ENCODE measurements at regions not wholly inside any gene's neighbourhood (a gene's known extent, or its start where the extent isn't known, plus 50 kb on each side); places are given as distances from the start of the nearest gene placed in this dataset.

DNA sequence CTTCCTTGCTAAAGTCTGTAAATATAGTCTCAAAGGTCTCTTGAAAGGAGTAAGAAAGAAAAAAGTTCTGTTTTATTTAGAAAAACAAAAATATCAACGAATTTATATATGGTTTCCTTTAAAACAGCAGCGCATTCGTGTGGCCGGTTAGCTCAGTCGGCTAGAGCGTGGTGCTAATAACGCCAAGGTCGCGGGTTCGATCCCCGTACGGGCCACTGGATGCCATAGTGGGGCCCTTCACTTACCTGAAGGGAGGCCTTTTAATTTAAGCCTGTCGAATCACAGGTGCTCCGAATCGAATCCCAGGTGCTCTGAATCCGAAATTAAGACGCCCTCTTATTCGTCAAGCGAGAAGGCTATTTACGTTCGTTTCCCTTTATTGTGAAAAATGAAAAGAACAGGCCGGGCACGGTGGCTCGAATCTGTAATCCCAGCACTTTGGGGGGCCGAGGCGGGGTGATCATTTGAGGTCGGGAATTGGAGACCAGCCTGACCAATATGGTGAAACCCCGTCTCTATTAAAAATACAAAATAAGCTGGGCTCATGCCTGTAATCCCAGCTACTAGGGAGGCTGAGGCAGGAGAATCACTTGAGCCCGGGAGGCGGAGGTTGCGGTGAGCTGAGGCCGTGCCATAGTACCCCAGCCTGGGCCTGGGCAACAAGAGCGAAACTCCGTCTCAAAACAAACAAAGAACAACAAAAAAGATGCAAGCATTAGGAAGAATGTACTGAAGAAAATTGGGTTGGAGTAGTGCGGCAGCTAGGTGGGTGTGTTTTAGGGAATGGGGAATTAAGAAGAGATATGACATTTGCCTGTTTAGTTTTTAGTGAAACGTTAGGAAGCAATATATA, 195.8 kb upstream of the ZNF184 start (continued):
- TF ChIP-seq, protein P1, sequence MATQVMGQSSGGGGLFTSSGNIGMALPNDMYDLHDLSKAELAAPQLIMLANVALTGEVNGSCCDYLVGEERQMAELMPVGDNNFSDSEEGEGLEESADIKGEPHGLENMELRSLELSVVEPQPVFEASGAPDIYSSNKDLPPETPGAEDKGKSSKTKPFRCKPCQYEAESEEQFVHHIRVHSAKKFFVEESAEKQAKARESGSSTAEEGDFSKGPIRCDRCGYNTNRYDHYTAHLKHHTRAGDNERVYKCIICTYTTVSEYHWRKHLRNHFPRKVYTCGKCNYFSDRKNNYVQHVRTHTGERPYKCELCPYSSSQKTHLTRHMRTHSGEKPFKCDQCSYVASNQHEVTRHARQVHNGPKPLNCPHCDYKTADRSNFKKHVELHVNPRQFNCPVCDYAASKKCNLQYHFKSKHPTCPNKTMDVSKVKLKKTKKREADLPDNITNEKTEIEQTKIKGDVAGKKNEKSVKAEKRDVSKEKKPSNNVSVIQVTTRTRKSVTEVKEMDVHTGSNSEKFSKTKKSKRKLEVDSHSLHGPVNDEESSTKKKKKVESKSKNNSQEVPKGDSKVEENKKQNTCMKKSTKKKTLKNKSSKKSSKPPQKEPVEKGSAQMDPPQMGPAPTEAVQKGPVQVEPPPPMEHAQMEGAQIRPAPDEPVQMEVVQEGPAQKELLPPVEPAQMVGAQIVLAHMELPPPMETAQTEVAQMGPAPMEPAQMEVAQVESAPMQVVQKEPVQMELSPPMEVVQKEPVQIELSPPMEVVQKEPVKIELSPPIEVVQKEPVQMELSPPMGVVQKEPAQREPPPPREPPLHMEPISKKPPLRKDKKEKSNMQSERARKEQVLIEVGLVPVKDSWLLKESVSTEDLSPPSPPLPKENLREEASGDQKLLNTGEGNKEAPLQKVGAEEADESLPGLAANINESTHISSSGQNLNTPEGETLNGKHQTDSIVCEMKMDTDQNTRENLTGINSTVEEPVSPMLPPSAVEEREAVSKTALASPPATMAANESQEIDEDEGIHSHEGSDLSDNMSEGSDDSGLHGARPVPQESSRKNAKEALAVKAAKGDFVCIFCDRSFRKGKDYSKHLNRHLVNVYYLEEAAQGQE (IDR thresholded peaks at IDR 0.05; ENCODE audit: borderline replicate concordance in 1 of 2, low read depth in 1 of 2, low read length in 2 of 2): 0 out of 4 replicates have a peak, but pooled peaks of 1 of the 2 experiments have one; percentile 25
- TF ChIP-seq SP1 (IDR thresholded peaks at IDR 0.05): no peak
- TF ChIP-seq SP1 (CRISPR knock-in tag; IDR thresholded peaks at IDR 0.05): no peak
- TF ChIP-seq ZNF83 (CRISPR knock-in tag; IDR thresholded peaks at IDR 0.05; ENCODE audit: borderline replicate concordance): no peak
- TF ChIP-seq ZSCAN30 (CRISPR knock-in tag; IDR thresholded peaks at IDR 0.05): 0 out of 2 replicates have a peak, but pooled peaks have one; percentile 62
- TF ChIP-seq, protein P2, sequence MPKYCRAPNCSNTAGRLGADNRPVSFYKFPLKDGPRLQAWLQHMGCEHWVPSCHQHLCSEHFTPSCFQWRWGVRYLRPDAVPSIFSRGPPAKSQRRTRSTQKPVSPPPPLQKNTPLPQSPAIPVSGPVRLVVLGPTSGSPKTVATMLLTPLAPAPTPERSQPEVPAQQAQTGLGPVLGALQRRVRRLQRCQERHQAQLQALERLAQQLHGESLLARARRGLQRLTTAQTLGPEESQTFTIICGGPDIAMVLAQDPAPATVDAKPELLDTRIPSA (CRISPR knock-in tag; IDR thresholded peaks at IDR 0.05; ENCODE audit: borderline replicate concordance): no peak
- TF ChIP-seq STAG1 (CRISPR knock-in tag; IDR thresholded peaks at IDR 0.05): no peak
- no peak for TF ChIP-seq CBX2 (IDR thresholded peaks at IDR 0.05; ENCODE audit: low read depth, low read length)
- no peak for TF ChIP-seq CBX2 (CRISPR knock-in tag; IDR thresholded peaks at IDR 0.05; ENCODE audit: low read depth)
- TF ChIP-seq ZNF550 (CRISPR knock-in tag; IDR thresholded peaks at IDR 0.05; ENCODE audit: borderline replicate concordance): no peak
- TF ChIP-seq ZNF30 (CRISPR knock-in tag; IDR thresholded peaks at IDR 0.05): no peak
- TF ChIP-seq SOX5 (CRISPR knock-in tag; IDR thresholded peaks at IDR 0.05; ENCODE audit: borderline replicate concordance): no peak
- TF ChIP-seq HNF4G (IDR thresholded peaks at IDR 0.05; ENCODE audit: borderline replicate concordance, low read depth, low read length): no peak; the same call in 1 of the 2 replicates
- no peak for TF ChIP-seq HNF4G (CRISPR knock-in tag; IDR thresholded peaks at IDR 0.05; ENCODE audit: borderline replicate concordance, low read depth)
- TF ChIP-seq MEIS1 (CRISPR knock-in tag; IDR thresholded peaks at IDR 0.05; ENCODE audit: borderline replicate concordance): no peak
- no peak for TF ChIP-seq ZBTB1 (CRISPR knock-in tag; IDR thresholded peaks at IDR 0.05; ENCODE audit: borderline replicate concordance)
- TF ChIP-seq ARHGAP35 (CRISPR knock-in tag; IDR thresholded peaks at IDR 0.05; ENCODE audit: borderline replicate concordance): no peak
- TF ChIP-seq, protein P3, sequence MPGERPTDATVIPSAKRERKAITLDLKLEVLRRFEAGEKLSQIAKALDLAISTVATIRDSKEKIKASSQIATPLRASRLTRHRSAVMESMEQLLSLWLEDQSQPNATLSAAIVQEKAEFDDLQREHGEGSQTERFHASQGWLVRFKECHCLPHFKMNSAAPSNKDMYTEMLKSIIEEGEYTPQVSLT (CRISPR knock-in tag; IDR thresholded peaks at IDR 0.05; ENCODE audit: borderline replicate concordance, low read depth): no peak
- TF ChIP-seq ZNF746 (CRISPR knock-in tag; IDR thresholded peaks at IDR 0.05): peak; percentile 63; the same call in 1 of the 2 replicates
- TF ChIP-seq, protein P4, sequence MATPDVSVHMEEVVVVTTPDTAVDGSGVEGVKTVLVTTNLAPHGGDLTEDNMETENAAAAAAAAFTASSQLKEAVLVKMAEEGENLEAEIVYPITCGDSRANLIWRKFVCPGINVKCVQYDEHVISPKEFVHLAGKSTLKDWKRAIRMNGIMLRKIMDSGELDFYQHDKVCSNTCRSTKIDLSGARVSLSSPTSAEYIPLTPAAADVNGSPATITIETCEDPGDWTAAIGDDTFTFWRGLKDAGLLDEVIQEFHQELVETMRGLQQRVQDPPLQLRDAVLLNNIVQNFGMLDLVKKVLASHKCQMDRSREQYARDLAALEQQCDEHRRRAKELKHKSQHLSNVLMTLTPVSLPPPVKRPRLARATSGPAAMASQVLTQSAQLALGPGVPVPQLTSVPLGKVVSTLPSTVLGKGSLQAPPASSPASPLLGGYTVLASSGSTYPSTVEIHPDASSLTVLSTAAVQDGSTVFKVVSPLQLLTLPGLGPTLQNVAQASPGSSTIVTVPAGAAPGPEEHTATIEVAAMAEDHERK (CRISPR knock-in tag; IDR thresholded peaks at IDR 0.05; ENCODE audit: low read depth): no peak
- TF ChIP-seq ATF7-NPFF (CRISPR knock-in tag; IDR thresholded peaks at IDR 0.05; ENCODE audit: low read depth): no peak
- TF ChIP-seq SOX13 (IDR thresholded peaks at IDR 0.05): no peak
- TF ChIP-seq SOX13 (CRISPR knock-in tag; conservative IDR thresholded peaks at IDR 0.05 in 1 of 2, IDR thresholded peaks at IDR 0.05 in 1 of 2): 0 out of 4 replicates have a peak, but pooled peaks of 1 of the 2 experiments have one; percentile 20
- no peak for TF ChIP-seq TOE1 (CRISPR knock-in tag; IDR thresholded peaks at IDR 0.05)

All from HepG2 (cell line).